GM12878 (cell line): ENCODE measurements at regions not wholly inside any gene's neighbourhood (a gene's known extent, or its start where the extent isn't known, plus 50 kb on each side); places are given as distances from the start of the nearest gene placed in this dataset.

Experiments
- ATAC-seq: fragments of 200-7000 bp; cut with Tn5 transposase; 3 replicates; pipeline ENCODE4 v1.9.1; 2020; ENCODE audit warnings: mild to moderate bottlenecking, moderate library complexity
- BruUV-seq: library from RNA; stranded (reverse); fragments of 400-500 nt; replicated peaks from 2 replicates; lab custom pipeline; 2021; lab: Mats Ljungman, UMichigan
- CTCF ChIA-PET: fragments of 300-600 bp; sonication (Branson Sonifier 250); formaldehyde crosslinking; extraction: SDS; loops from one replicate; lab custom pipeline; 2021; ENCODE audit warnings: inconsistent platforms; lab: Yijun Ruan, JAX
- POLR2A ChIA-PET: fragments of 350-600 bp; formaldehyde crosslinking; extraction: SDS; loops from one replicate; lab custom pipeline; 2021; ENCODE audit warnings: inconsistent platforms; lab: Charles Lee
- RAD21 ChIA-PET: fragments of 300-600 bp; sonication (Branson Sonifier 250); formaldehyde crosslinking; loops from one replicate; lab custom pipeline; 2023; ENCODE audit warnings: antibody characterized with exemption; ENCODE audit not compliant: unreplicated experiment; lab: Charles Lee
- SMC1A ChIA-PET: fragments of 300-600 bp; sonication (Branson Sonifier 250); formaldehyde crosslinking; loops from one replicate; lab custom pipeline; 2023; ENCODE audit not compliant: unreplicated experiment, uncharacterized antibody; lab: Charles Lee
- DNase-seq: peaks from one replicate; pipeline ENCODE4 v3.0.0-alpha.2; 2011; ENCODE audit warnings: low read depth, low spot score
- FAIRE-seq: peaks from 3 replicates; lab custom pipeline; 2011; peaks lifted over from hg19 to GRCh38; lab: Jason Lieb, UNC
- H2AFZ ChIP-seq: 2 replicates; pipeline ENCODE4 v1.6.0; 2011; ENCODE audit warnings: low read depth, low read length, control low read depth; ENCODE audit not compliant: control insufficient read depth
- H3K27ac ChIP-seq: 2 replicates; pipeline ENCODE4 v1.5.1; 2011; ENCODE audit warnings: control low read depth; ENCODE audit not compliant: control insufficient read depth, insufficient read depth
- H3K27me3 ChIP-seq, 2 experiments: replicated peaks in 1 of 2; 2 replicates each; pipeline versions ENCODE4 v1.6.0 to v1.6.1; 2011; ENCODE audit warnings: low read length in 1 of 2; ENCODE audit not compliant: control insufficient read depth in 2 of 2, insufficient read depth in 2 of 2
- H3K36me3 ChIP-seq, 2 experiments: 2 replicates each; pipeline ENCODE4 v1.5.1; 2011; ENCODE audit warnings: low read length in 1 of 2; ENCODE audit not compliant: control insufficient read depth in 2 of 2, insufficient read depth in 2 of 2
- H3K4me1 ChIP-seq: 2 replicates; pipeline ENCODE4 v1.6.1; 2011; ENCODE audit warnings: mild to moderate bottlenecking, low read length, moderate library complexity, mixed read lengths; ENCODE audit not compliant: control insufficient read depth, insufficient read depth
- H3K4me2 ChIP-seq: 2 replicates; pipeline ENCODE4 v1.6.0; 2011; ENCODE audit warnings: control low read depth; ENCODE audit not compliant: control insufficient read depth, insufficient read depth
- H3K4me3 ChIP-seq: fragments of 200-600 bp; sonication (generic); 2 replicates; pipeline ENCODE4 v1.5.1; 2016
- H3K79me2 ChIP-seq: 2 replicates; pipeline ENCODE4 v1.6.0; 2011; ENCODE audit warnings: low read length; ENCODE audit not compliant: control insufficient read depth, insufficient read depth
- H3K9ac ChIP-seq: 2 replicates; pipeline ENCODE4 v1.8.0; 2011; ENCODE audit warnings: low read length, control low read depth, mixed read lengths; ENCODE audit not compliant: control insufficient read depth, insufficient read depth
- H3K9me3 ChIP-seq: replicated peaks from 3 replicates; pipeline ENCODE4 v1.5.1; 2011; ENCODE audit warnings: mild to moderate bottlenecking, low read length; ENCODE audit not compliant: control insufficient read depth, insufficient read depth
- H4K20me1 ChIP-seq: 2 replicates; pipeline ENCODE4 v1.6.0; 2011; ENCODE audit not compliant: control insufficient read depth, insufficient read depth
- E2F4 ChIP-seq: IDR thresholded peaks from 2 replicates; pipeline ENCODE4 v1.6.1; 2012; ENCODE audit warnings: low read depth, low read length, improper control_type of control experiment
- E2F8 ChIP-seq: fragments of 450-650 bp; IDR thresholded peaks from 2 replicates; pipeline ENCODE4 v1.6.1; 2018; ENCODE audit warnings: mild to moderate bottlenecking, low read depth, moderate library complexity; ENCODE audit not compliant: partially characterized antibody
- EGR1 ChIP-seq, 2 experiments: IDR thresholded peaks; 1 replicate in 1 of 2; 2 replicates in 1 of 2; pipeline ENCODE4 v1.6.1; 2011 to 2012; ENCODE audit warnings: low read depth in 2 of 2, low read length in 2 of 2, borderline replicate concordance in 1 of 2, mild to moderate bottlenecking in 1 of 2, moderate library complexity in 1 of 2
- HCFC1 ChIP-seq: fragments of 150-350 bp; IDR thresholded peaks from 2 replicates; pipeline ENCODE4 v1.6.1; 2014; ENCODE audit warnings: low read length
- IKZF1 ChIP-seq: fragments of 450-650 bp; conservative IDR thresholded peaks from 2 replicates; pipeline ENCODE4 v1.6.1; 2017; ENCODE audit warnings: antibody characterized with exemption, mild to moderate bottlenecking
- LARP7 ChIP-seq: fragments of 450-650 bp; IDR thresholded peaks from 2 replicates; pipeline ENCODE4 v1.6.1; 2017; ENCODE audit warnings: mild to moderate bottlenecking
- NBN ChIP-seq: fragments of 450-650 bp; IDR thresholded peaks from 2 replicates; pipeline ENCODE4 v1.6.1; 2016
- NR2C1 ChIP-seq: fragments of 450-650 bp; IDR thresholded peaks from 2 replicates; pipeline ENCODE4 v1.6.1; 2017; ENCODE audit warnings: antibody characterized with exemption, mild to moderate bottlenecking, moderate library complexity
- NR2F1 ChIP-seq: fragments of 450-650 bp; conservative IDR thresholded peaks from 2 replicates; pipeline ENCODE4 v1.6.1; 2017; ENCODE audit warnings: mild to moderate bottlenecking
- NRF1 ChIP-seq: conservative IDR thresholded peaks from 2 replicates; pipeline ENCODE4 v1.6.1; 2011; ENCODE audit warnings: mild to moderate bottlenecking, low read depth, low read length, improper control_type of control experiment
- RBBP5 ChIP-seq: fragments of 200-600 bp; sonication (generic); conservative IDR thresholded peaks from 2 replicates; pipeline ENCODE4 v1.6.1; 2016
- RELB ChIP-seq: fragments of 450-650 bp; IDR thresholded peaks from 2 replicates; pipeline ENCODE4 v1.6.1; 2017; ENCODE audit warnings: low read depth, mild to moderate bottlenecking, moderate library complexity
- RUNX3 ChIP-seq: IDR thresholded peaks from 2 replicates; pipeline ENCODE4 v1.6.1; 2012; ENCODE audit warnings: low read length, inconsistent platforms
- ZBTB11 ChIP-seq: fragments of 450-650 bp; formaldehyde crosslinking; IDR thresholded peaks from 2 replicates; pipeline ENCODE4 v1.5.0; 2022; ENCODE audit warnings: mild to moderate bottlenecking, missing genetic modification characterization
- ZNF24 ChIP-seq: fragments of 450-650 bp; IDR thresholded peaks from 2 replicates; pipeline ENCODE4 v1.6.1; 2017; ENCODE audit warnings: antibody characterized with exemption, mild to moderate bottlenecking
- WGBS: methylation state at CpG from one replicate; pipeline ENCODE4 v1.1.6; 2016; ENCODE audit warnings: low lambda C conversion rate; ENCODE audit not compliant: insufficient replicate concordance, insufficient coverage; ENCODE audit errors: missing lambda C conversion rate; 5-methylcytosine and 5-hydroxymethylcytosine counted together
- in situ Hi-C: fragments of 300-500 bp; cut with MboI; formaldehyde crosslinking; loops from 9 replicates; pipeline ENCODE4 v1.14.3; 2018; ENCODE audit warnings: mixed read lengths
- intact Hi-C: fragments of 100-400 bp; cut with micrococcal nuclease; formaldehyde crosslinking; loops from one replicate; pipeline ENCODE4 v1.14.2; 2022; ENCODE audit not compliant: unreplicated experiment

- intact Hi-C loops (no loop called here), in situ Hi-C loops (no loop called here)
- Histone ChIP-seq H3K79me2 (no peaks in the 10 kb centered on the region), H3K4me2 (no peak overlapping the region), H3K36me3 (no peaks in the 10 kb centered on the region), H2AFZ (no peak overlapping the region), H3K9ac (no peak overlapping the region), H4K20me1 (no peaks in the 10 kb centered on the region), H3K4me3 (no peak overlapping the region), H3K27me3 (no peaks in the 10 kb centered on the region), H3K27ac (no peak overlapping the region), H3K4me1 (no peaks in the 10 kb centered on the region), H3K9me3 (no peaks in the 10 kb centered on the region)
- TF ChIP-seq EGR1 (IDR thresholded peaks at IDR 0.05; ENCODE audit: borderline replicate concordance in 1 of 2, low read depth in 2 of 2, low read length in 2 of 2): no peak
- TF ChIP-seq NRF1: no peak
- no peak for TF ChIP-seq E2F8
- TF ChIP-seq HCFC1: no peak
- TF ChIP-seq LARP7: no peak
- no peak for TF ChIP-seq ZBTB11 (CRISPR knock-in tag)
- TF ChIP-seq IKZF1: no peak
- no peak for TF ChIP-seq NBN
- TF ChIP-seq RELB: no peak
- no peak for TF ChIP-seq NR2C1
- TF ChIP-seq ZNF24: no peak
- TF ChIP-seq RBBP5: no peak
- no peak for TF ChIP-seq E2F4
- TF ChIP-seq RUNX3: no peak
- no peak for TF ChIP-seq NR2F1
- 17% methylated on average over 3 of the region's 3 CpGs for WGBS
- SMC1A ChIA-PET: no interaction called here
- no TSS peak for BruUV-seq
- ATAC-seq (no peak), DNase-seq (no peak), FAIRE-seq (no peak)
- CTCF ChIA-PET: interaction anchor here (0.7 kb wide), 1 partner anchor 45 kb away, joined by 3 read pairs; no protein-coding TSS in a partner anchor
- RAD21 ChIA-PET: no interaction called here
- POLR2A ChIA-PET: no interaction called here
These were observed 348.2 kb downstream of the KCTD12 start for GRCh38 chr13:76538004-76538403.
